Left lung (tissue), 4 donors: ENCODE measurements at regions not wholly inside any gene's neighbourhood (a gene's known extent, or its start where the extent isn't known, plus 50 kb on each side); places are given as distances from the start of the nearest gene placed in this dataset.
A peak's percentile ranks its signal among the peaks of the same experiment; 100 is the strongest.
"Not testable (repeated sequence)": the region's sequence is repeated elsewhere in the genome, so short reads cannot be mapped to it uniquely, and the experiment has no call there.

Source experiments
- ATAC-seq: fragments of 200-7000 bp; cut with Tn5 transposase; one replicate; pipeline ENCODE4 v1.9.1; 2020; ENCODE audit warnings: moderate library complexity
- DNase-seq, 4 donors: peaks; one replicate each; pipeline ENCODE4 v3.0.0-alpha.2; 2013 to 2020
- H3K27ac ChIP-seq, 2 donors: fragments of 200-600 bp; sonication (generic) in 1 of 2; one replicate each; pipeline versions ENCODE4 v1.5.0 to v1.8.0; 2020 to 2021
- H3K27me3 ChIP-seq, 2 donors: fragments of 200-600 bp; sonication (generic) in 1 of 2; one replicate each; pipeline versions ENCODE4 v1.5.0 to v1.8.0; 2020 to 2021
- H3K36me3 ChIP-seq, 2 donors: fragments of 200-600 bp; sonication (generic) in 1 of 2; one replicate each; pipeline versions ENCODE4 v1.5.0 to v1.8.0; 2020 to 2021
- H3K4me1 ChIP-seq, 2 donors: fragments of 200-600 bp; one replicate each; pipeline ENCODE4 v1.8.0; 2021
- H3K4me3 ChIP-seq, 2 donors: fragments of 200-600 bp; sonication (generic) in 1 of 2; one replicate each; pipeline versions ENCODE4 v1.5.0 to v1.8.0; 2020 to 2021; ENCODE audit warnings: mild to moderate bottlenecking in 1 of 2
- H3K9me3 ChIP-seq, 2 donors: fragments of 200-600 bp; sonication (generic) in 1 of 2; one replicate each; pipeline versions ENCODE4 v1.5.0 to v1.8.0; 2020 to 2021
- CTCF ChIP-seq, 2 donors: fragments of 200-600 bp; sonication (generic) in 1 of 2; IDR thresholded peaks; one replicate each; pipeline versions ENCODE4 v1.5.0 to v1.8.0; 2021; ENCODE audit warnings: antibody characterized with exemption in 2 of 2
- intact Hi-C, 2 donors: fragments of 100-400 bp; cut with DNase I; formaldehyde crosslinking; loops; one replicate each; pipeline versions ENCODE4 v1.11.2 to v1.14.2; 2022
- donor health status: DM: no; HTN: yes; CAD: no.
- donor health status: DM: no; HTN: no; CAD: no.

GRCh38 chr6:14553515-14553914 lies 435.9 kb downstream of the CD83 start:
- ATAC-seq, result no peak
- intact Hi-C loops, result no loop called here
- H3K27me3 ChIP-seq, result no peaks in the 10 kb centered on the region

GRCh38 chr6:14555804-14556203 lies 438.2 kb downstream of the CD83 start:
- H3K4me1 ChIP-seq, result no peaks in the 10 kb centered on the region
- no peak for TF ChIP-seq CTCF (IDR thresholded peaks at IDR 0.05)
- no peaks in the 10 kb centered on the region for H3K36me3 ChIP-seq
- no peaks in the 10 kb centered on the region for H3K27me3 ChIP-seq
- H3K9me3 ChIP-seq, result no peaks in the 10 kb centered on the region
- H3K4me3 ChIP-seq, result no peak overlapping the region
- no peak for ATAC-seq
- H3K27ac ChIP-seq, result no peak overlapping the region
- intact Hi-C loops, result no loop called here
- no peak for DNase-seq

More at GRCh38 chr6:14553515-14553914, 435.9 kb downstream of the CD83 start:
- Histone ChIP-seq H3K27ac (no peak overlapping the region), H3K36me3 (no peaks in the 10 kb centered on the region), H3K9me3 (no peaks in the 10 kb centered on the region), H3K4me3 (no peak overlapping the region), H3K4me1 (no peaks in the 10 kb centered on the region)
- DNase-seq, result no peak
- no peak for TF ChIP-seq CTCF (IDR thresholded peaks at IDR 0.05)

- Histone ChIP-seq H3K9me3 (peaks cover 0 to 3% of the 10 kb centered on the region in 2 donors), H3K4me1 (no peaks in the 10 kb centered on the region), H3K27ac (no peak overlapping the region), H3K36me3 (no peaks in the 10 kb centered on the region), H3K27me3 (no peaks in the 10 kb centered on the region), H3K4me3 (no peak overlapping the region)
- TF ChIP-seq CTCF (IDR thresholded peaks at IDR 0.05), result no peak
- intact Hi-C loops, result no loop called here
- DNase-seq (no peak), ATAC-seq (peak; percentile 63)
These were observed 442.4 kb downstream of the CD83 start for GRCh38 chr6:14559746-14560536.

- ATAC-seq, intact Hi-C loops, H3K9me3 ChIP-seq, H3K4me1 ChIP-seq, H3K36me3 ChIP-seq, H3K27ac ChIP-seq, H3K27me3 ChIP-seq, H3K4me3 ChIP-seq, DNase-seq: not testable (repeated sequence)
These were observed 444.0 kb downstream of the CD83 start for GRCh38 chr6:14561563-14561962.

GRCh38 chr6:14567842-14568241 lies 450.3 kb downstream of the CD83 start:
- H3K27me3 ChIP-seq, result no peaks in the 10 kb centered on the region
- no peak for ATAC-seq
- H3K4me1 ChIP-seq, result no peaks in the 10 kb centered on the region
- no peaks in the 10 kb centered on the region for H3K36me3 ChIP-seq
- H3K4me3 ChIP-seq, result no peak overlapping the region
- no peak for TF ChIP-seq CTCF (IDR thresholded peaks at IDR 0.05)
- no peaks in the 10 kb centered on the region for H3K9me3 ChIP-seq
- DNase-seq, result no peak
- no peak overlapping the region for H3K27ac ChIP-seq
- intact Hi-C loops, result no loop called here

GRCh38 chr6:14569394-14569793 lies 451.8 kb downstream of the CD83 start:
- Histone ChIP-seq H3K4me1 (no peaks in the 10 kb centered on the region), H3K27ac (no peak overlapping the region), H3K4me3 (no peak overlapping the region), H3K36me3 (no peaks in the 10 kb centered on the region), H3K9me3 (no peaks in the 10 kb centered on the region), H3K27me3 (no peaks in the 10 kb centered on the region)
- intact Hi-C loops, result no loop called here
- no peak for DNase-seq
- ATAC-seq, result no peak
- no peak for TF ChIP-seq CTCF (IDR thresholded peaks at IDR 0.05)

GRCh38 chr6:14569874-14570273 lies 452.3 kb downstream of the CD83 start:
- H3K4me1 ChIP-seq, H3K27me3 ChIP-seq, H3K4me3 ChIP-seq, intact Hi-C loops, H3K9me3 ChIP-seq, DNase-seq, H3K36me3 ChIP-seq, H3K27ac ChIP-seq, ATAC-seq: not testable (repeated sequence)
